ENCODE measurements at regions not wholly inside any gene's neighbourhood (a gene's known extent, or its start where the extent isn't known, plus 50 kb on each side); places are given as distances from the start of the nearest gene placed in this dataset.

DNA sequence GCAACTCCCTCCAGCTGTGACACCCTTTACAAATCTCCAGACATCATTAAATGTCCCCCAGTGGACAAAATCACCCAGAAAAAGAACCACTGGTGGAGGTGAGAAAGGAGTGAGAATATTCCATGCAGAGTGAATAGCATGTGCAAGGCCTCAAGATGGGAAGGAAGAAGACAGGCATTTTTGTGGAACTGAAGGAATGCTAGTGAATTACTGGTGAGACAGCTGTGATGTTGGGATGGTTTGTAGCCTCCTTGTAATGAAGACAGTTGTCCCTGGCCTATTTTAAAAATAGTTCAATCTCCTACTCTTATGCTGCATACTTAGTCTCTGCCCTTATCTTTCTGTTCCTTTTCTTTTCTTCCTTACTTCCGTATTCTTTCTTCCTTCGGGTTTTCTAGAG is 124.9 kb upstream of the RPS23 start:
- H3K9ac ChIP-seq (ENCODE audit: low read length), result no peak overlapping the region
- H3K4me2 ChIP-seq (ENCODE audit: low read depth, low read length), result no peak overlapping the region
- DNase-seq, result no peak
- no peak for TF ChIP-seq CTCF (IDR thresholded peaks at IDR 0.05; ENCODE audit: low read length)
- no peak for TF ChIP-seq EZH2 (optimal IDR thresholded peaks at IDR 0.05; ENCODE audit: low read depth, low read length)
- no peak for TF ChIP-seq EZH2phosphoT487 (IDR thresholded peaks at IDR 0.05; ENCODE audit: low read length)
- no peak overlapping the region for H2AFZ ChIP-seq (ENCODE audit: low read length)
- H3K27ac ChIP-seq (ENCODE audit: low read length), result no peak overlapping the region
- no peaks in the 10 kb centered on the region for H3F3A ChIP-seq (ENCODE audit: insufficient read depth, low read length)
- no peaks in the 10 kb centered on the region for H3K79me2 ChIP-seq (ENCODE audit: low read length)
- H3K4me1 ChIP-seq (ENCODE audit: low read length), result no peaks in the 10 kb centered on the region
- no peaks in the 10 kb centered on the region for H3K27me3 ChIP-seq (replicated peaks; ENCODE audit: insufficient read depth, low read length)
- H3K36me3 ChIP-seq (replicated peaks; ENCODE audit: insufficient read depth, low read length), result no peaks in the 10 kb centered on the region
- H3K4me3 ChIP-seq (ENCODE audit: low read length), result no peak overlapping the region
- H3K9me3 ChIP-seq (replicated peaks; ENCODE audit: insufficient read depth, low read length), result no peaks in the 10 kb centered on the region
- H3K9me2 ChIP-seq (replicated peaks; ENCODE audit: insufficient read depth, low read length), result no peaks in the 10 kb centered on the region
- H4K20me1 ChIP-seq (ENCODE audit: insufficient read depth, low read length), result no peaks in the 10 kb centered on the region

- Histone ChIP-seq H3K9me2 (replicated peaks; ENCODE audit: insufficient read depth, low read length) (no peaks in the 10 kb centered on the region), H3K27me3 (replicated peaks; ENCODE audit: insufficient read depth, low read length) (no peaks in the 10 kb centered on the region), H3K79me2 (ENCODE audit: low read length) (no peaks in the 10 kb centered on the region), H3K36me3 (replicated peaks; ENCODE audit: insufficient read depth, low read length) (no peaks in the 10 kb centered on the region), H3K27ac (ENCODE audit: low read length) (no peak overlapping the region), H3K4me2 (ENCODE audit: low read depth, low read length) (no peak overlapping the region), H4K20me1 (ENCODE audit: insufficient read depth, low read length) (no peaks in the 10 kb centered on the region), H2AFZ (ENCODE audit: low read length) (no peak overlapping the region), H3F3A (ENCODE audit: insufficient read depth, low read length) (no peaks in the 10 kb centered on the region), H3K4me3 (ENCODE audit: low read length) (no peak overlapping the region), H3K9me3 (replicated peaks; ENCODE audit: insufficient read depth, low read length) (no peaks in the 10 kb centered on the region), H3K4me1 (ENCODE audit: low read length) (no peaks in the 10 kb centered on the region), H3K9ac (ENCODE audit: low read length) (no peak overlapping the region)
- DNase-seq, result no peak
- TF ChIP-seq CTCF (IDR thresholded peaks at IDR 0.05; ENCODE audit: low read length) (no peak), EZH2 (optimal IDR thresholded peaks at IDR 0.05; ENCODE audit: low read depth, low read length) (no peak), EZH2phosphoT487 (IDR thresholded peaks at IDR 0.05; ENCODE audit: low read length) (no peak)
Measured at GRCh38 chr5:82399111-82399510, 121.0 kb upstream of the RPS23 start.

GRCh38 chr5:82397741-82398320 is 119.7 kb upstream of the RPS23 start:
- H3K36me3 ChIP-seq (replicated peaks; ENCODE audit: insufficient read depth, low read length), result no peaks in the 10 kb centered on the region
- no peak overlapping the region for H3K9ac ChIP-seq (ENCODE audit: low read length)
- no peaks in the 10 kb centered on the region for H4K20me1 ChIP-seq (ENCODE audit: insufficient read depth, low read length)
- no peak overlapping the region for H2AFZ ChIP-seq (ENCODE audit: low read length)
- DNase-seq, result no peak
- no peak overlapping the region for H3K27ac ChIP-seq (ENCODE audit: low read length)
- no peaks in the 10 kb centered on the region for H3K79me2 ChIP-seq (ENCODE audit: low read length)
- H3K9me3 ChIP-seq (replicated peaks; ENCODE audit: insufficient read depth, low read length), result no peaks in the 10 kb centered on the region
- no peaks in the 10 kb centered on the region for H3K9me2 ChIP-seq (replicated peaks; ENCODE audit: insufficient read depth, low read length)
- no peaks in the 10 kb centered on the region for H3F3A ChIP-seq (ENCODE audit: insufficient read depth, low read length)
- H3K27me3 ChIP-seq (replicated peaks; ENCODE audit: insufficient read depth, low read length), result no peaks in the 10 kb centered on the region
- no peak for TF ChIP-seq CTCF (IDR thresholded peaks at IDR 0.05; ENCODE audit: low read length)
- no peak for TF ChIP-seq EZH2phosphoT487 (IDR thresholded peaks at IDR 0.05; ENCODE audit: low read length)
- TF ChIP-seq EZH2 (optimal IDR thresholded peaks at IDR 0.05; ENCODE audit: low read depth, low read length), result no peak
- H3K4me1 ChIP-seq (ENCODE audit: low read length), result no peaks in the 10 kb centered on the region
- no peak overlapping the region for H3K4me3 ChIP-seq (ENCODE audit: low read length)
- no peak overlapping the region for H3K4me2 ChIP-seq (ENCODE audit: low read depth, low read length)

All from MM.1S (cell line).